ENCODE measurements at regions not wholly inside any gene's neighbourhood (a gene's known extent, or its start where the extent isn't known, plus 50 kb on each side); places are given as distances from the start of the nearest gene placed in this dataset.

- peaks cover 43% of the 10 kb centered on the region for H3K27me3 ChIP-seq (ENCODE audit: insufficient read depth, low read length)
- peak overlapping the region; percentile 19; the same call in 1 of the 2 replicates for H3K4me3 ChIP-seq (ENCODE audit: low read length)
- H3K36me3 ChIP-seq (ENCODE audit: insufficient read depth, low read depth, low read length) = no peaks in the 10 kb centered on the region
- no peaks in the 10 kb centered on the region for H3K9me3 ChIP-seq (ENCODE audit: insufficient read depth, low read depth, low read length)
- H3K4me1 ChIP-seq (ENCODE audit: insufficient read depth, low read length) = peaks cover 29% of the 10 kb centered on the region
- no peak overlapping the region for H3K27ac ChIP-seq (ENCODE audit: low read length)
- no peak overlapping the region for H3K9ac ChIP-seq (ENCODE audit: low read depth, low read length)
Observed at GRCh38 chr15:38068626-38069391, 134.4 kb downstream of the TMCO5A start.

DNA sequence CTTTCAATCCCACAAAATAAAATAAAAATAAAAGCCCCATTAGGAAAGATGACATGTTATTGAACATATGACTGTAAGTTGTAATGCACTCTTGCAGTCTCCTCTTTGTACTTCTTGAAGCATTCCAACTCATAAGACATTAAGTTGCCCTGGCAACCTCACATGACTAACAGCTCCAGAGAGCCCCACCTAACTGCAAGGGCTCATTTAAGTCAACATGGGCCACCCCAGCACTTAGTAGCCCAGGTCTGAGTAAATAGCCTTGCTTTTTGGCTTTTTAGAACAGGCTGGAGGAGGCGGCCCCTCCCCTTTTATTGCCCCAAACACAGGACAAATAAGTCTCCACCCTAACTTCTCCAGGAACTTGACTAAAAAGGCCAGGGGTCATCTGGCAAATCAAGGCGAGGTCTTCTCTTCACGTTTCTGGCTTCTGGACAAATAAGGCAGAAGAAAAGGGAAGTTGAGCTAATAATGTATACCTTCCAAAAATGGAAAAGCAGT is 135.1 kb downstream of the TMCO5A start:
- H3K36me3 ChIP-seq (ENCODE audit: insufficient read depth, low read depth, low read length) = no peaks in the 10 kb centered on the region
- H3K27ac ChIP-seq (ENCODE audit: low read length) = no peak overlapping the region
- H3K9ac ChIP-seq (ENCODE audit: low read depth, low read length) = no peak overlapping the region
- H3K4me3 ChIP-seq (ENCODE audit: low read length) = peak overlapping the region; percentile 19; the same call in 1 of the 2 replicates
- H3K27me3 ChIP-seq (ENCODE audit: insufficient read depth, low read length) = peaks cover 51% of the 10 kb centered on the region
- H3K9me3 ChIP-seq (ENCODE audit: insufficient read depth, low read depth, low read length) = no peaks in the 10 kb centered on the region
- peaks cover 34% of the 10 kb centered on the region for H3K4me1 ChIP-seq (ENCODE audit: insufficient read depth, low read length)

- Histone ChIP-seq H3K9me3 (ENCODE audit: insufficient read depth, low read depth, low read length) (no peaks in the 10 kb centered on the region), H3K4me1 (ENCODE audit: insufficient read depth, low read length) (peaks cover 34% of the 10 kb centered on the region), H3K4me3 (ENCODE audit: low read length) (no peak overlapping the region), H3K27me3 (ENCODE audit: insufficient read depth, low read length) (peaks cover 63% of the 10 kb centered on the region), H3K27ac (ENCODE audit: low read length) (no peak overlapping the region), H3K9ac (ENCODE audit: low read depth, low read length) (no peak overlapping the region), H3K36me3 (ENCODE audit: insufficient read depth, low read depth, low read length) (no peaks in the 10 kb centered on the region)
Observed at GRCh38 chr15:38070778-38071177, 136.3 kb downstream of the TMCO5A start.

- peak overlapping the region; percentile 80; the same call in 1 of the 2 replicates for H3K4me3 ChIP-seq (ENCODE audit: low read length)
- no peak overlapping the region for H3K27ac ChIP-seq (ENCODE audit: low read length)
- H3K27me3 ChIP-seq (ENCODE audit: insufficient read depth, low read length) = peaks cover 67% of the 10 kb centered on the region
- no peaks in the 10 kb centered on the region for H3K9me3 ChIP-seq (ENCODE audit: insufficient read depth, low read depth, low read length)
- H3K36me3 ChIP-seq (ENCODE audit: insufficient read depth, low read depth, low read length) = no peaks in the 10 kb centered on the region
- H3K4me1 ChIP-seq (ENCODE audit: insufficient read depth, low read length) = peaks cover 32% of the 10 kb centered on the region
- H3K9ac ChIP-seq (ENCODE audit: low read depth, low read length) = peak overlapping the region; percentile 87; the same call in 1 of the 2 replicates
Observed at GRCh38 chr15:38071211-38071972, 137.0 kb downstream of the TMCO5A start.

- Histone ChIP-seq H3K27me3 (ENCODE audit: insufficient read depth, low read length) (peaks cover 67% of the 10 kb centered on the region), H3K9ac (ENCODE audit: low read depth, low read length) (peak overlapping the region; percentile 87; the same call in 1 of the 2 replicates), H3K4me3 (ENCODE audit: low read length) (peak overlapping the region; percentile 80), H3K9me3 (ENCODE audit: insufficient read depth, low read depth, low read length) (no peaks in the 10 kb centered on the region), H3K36me3 (ENCODE audit: insufficient read depth, low read depth, low read length) (no peaks in the 10 kb centered on the region), H3K4me1 (ENCODE audit: insufficient read depth, low read length) (peaks cover 31% of the 10 kb centered on the region), H3K27ac (ENCODE audit: low read length) (no peak overlapping the region)
Observed at GRCh38 chr15:38072007-38072347, 137.5 kb downstream of the TMCO5A start.

DNA sequence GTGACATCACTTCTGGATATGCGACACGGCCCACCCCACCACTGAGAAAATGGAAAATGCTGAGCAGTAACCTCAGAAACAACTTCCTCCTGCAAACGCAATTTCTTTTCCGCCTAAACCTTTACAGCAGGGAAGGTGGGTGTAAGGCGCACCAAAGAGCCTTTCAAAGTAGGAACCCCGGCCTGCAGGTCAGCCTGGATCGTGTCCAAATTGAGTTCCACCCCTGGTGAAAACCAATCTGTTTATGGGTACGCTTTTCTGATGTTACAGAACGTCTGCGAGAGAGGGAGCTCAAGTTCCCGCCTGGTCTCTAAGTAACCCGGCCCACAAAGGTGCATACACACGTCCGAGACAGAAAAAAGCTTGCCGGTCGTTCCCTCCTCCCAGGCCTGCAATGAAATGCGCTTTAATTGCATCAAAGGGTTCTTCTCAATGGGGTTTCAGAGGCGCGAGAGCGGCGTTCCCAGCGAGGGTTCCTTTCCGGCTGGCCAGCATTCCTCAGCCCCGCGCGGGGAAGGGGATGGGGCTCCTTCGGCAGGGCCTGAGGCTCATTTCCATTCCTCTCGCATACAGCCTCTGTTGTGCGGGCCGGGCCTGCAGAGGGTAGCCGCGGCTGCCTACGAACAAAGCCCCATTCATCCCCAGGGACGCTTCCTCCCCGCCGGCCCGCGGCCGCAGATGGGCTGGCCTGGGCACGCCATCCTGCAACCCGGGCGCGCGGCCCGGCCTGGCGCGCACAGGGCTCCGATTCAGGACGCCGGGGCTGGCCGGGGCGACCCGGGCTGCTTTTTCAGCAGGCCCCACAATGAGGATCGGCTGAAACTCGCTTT is 138.1 kb downstream of the TMCO5A start:
- H3K36me3 ChIP-seq (ENCODE audit: insufficient read depth, low read depth, low read length) = no peaks in the 10 kb centered on the region
- peaks cover 32% of the 10 kb centered on the region for H3K4me1 ChIP-seq (ENCODE audit: insufficient read depth, low read length)
- H3K27ac ChIP-seq (ENCODE audit: low read length) = peak overlapping the region; percentile 59
- H3K9me3 ChIP-seq (ENCODE audit: insufficient read depth, low read depth, low read length) = no peaks in the 10 kb centered on the region
- peaks cover 67% of the 10 kb centered on the region for H3K27me3 ChIP-seq (ENCODE audit: insufficient read depth, low read length)
- peak overlapping the region; percentile 80 for H3K4me3 ChIP-seq (ENCODE audit: low read length)
- H3K9ac ChIP-seq (ENCODE audit: low read depth, low read length) = peak overlapping the region; percentile 87

DNA sequence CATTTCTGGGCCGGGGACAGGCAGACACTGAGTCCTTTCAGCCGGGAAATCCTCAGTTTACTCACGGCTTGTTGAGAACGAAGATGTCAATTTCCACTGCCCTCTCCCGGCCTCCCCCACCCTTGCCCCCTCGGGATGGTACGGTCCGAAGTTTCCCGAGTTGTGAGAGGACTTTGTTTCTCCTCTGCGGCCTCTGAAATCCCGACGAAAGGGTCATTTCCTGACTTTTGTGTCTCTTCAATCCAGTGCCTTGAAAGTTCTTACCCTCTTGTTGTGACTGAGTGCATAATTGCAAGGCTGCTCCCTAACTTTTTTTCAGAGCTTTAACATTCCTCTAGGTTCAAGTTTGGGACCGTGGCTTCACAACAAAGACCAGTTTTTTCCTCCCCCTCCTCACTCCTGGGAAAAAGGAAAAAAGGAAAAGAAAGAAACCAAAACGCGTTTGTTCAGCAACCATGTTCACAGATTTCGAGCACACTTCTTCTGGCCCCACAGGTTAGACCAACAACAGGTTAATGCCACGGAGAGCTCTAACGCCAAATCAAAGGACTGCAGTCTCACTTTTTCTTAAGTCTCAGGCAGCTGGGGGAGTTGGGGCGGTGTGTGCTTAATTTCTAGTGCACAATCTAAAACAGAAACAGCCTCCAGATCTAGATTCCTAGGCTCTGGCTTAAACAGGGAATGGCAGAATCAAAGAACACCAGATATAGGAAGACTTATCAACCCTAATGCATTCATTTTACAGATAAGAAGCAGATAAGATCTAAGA is 138.9 kb downstream of the TMCO5A start:
- H3K27me3 ChIP-seq (ENCODE audit: insufficient read depth, low read length) = peaks cover 67% of the 10 kb centered on the region

DNA sequence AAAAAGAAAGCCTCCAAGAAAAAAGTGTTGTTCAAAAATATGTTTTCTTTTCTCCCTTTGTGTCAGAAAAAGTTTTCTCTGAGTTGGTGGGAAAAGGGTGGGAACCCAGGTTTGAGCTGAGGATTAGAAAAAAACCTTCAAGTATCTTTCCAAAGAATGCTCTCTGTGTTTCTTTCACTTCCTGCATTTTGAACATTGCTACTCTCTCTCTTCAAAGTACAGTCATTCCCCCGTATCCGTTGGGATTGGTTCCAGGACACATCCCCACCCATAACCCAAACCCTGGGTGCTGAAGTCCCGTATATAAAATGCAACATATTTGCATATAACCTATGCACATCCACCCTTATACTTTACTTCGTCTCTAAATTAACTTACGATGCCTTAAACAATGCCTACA is 139.6 kb downstream of the TMCO5A start:
- Histone ChIP-seq H3K9me3 (ENCODE audit: insufficient read depth, low read depth, low read length) (no peaks in the 10 kb centered on the region), H3K9ac (ENCODE audit: low read depth, low read length) (peak overlapping the region; percentile 87; the same call in 1 of the 2 replicates), H3K27ac (ENCODE audit: low read length) (no peak overlapping the region), H3K36me3 (ENCODE audit: insufficient read depth, low read depth, low read length) (no peaks in the 10 kb centered on the region), H3K4me3 (ENCODE audit: low read length) (peak overlapping the region; percentile 80), H3K4me1 (ENCODE audit: insufficient read depth, low read length) (peaks cover 27% of the 10 kb centered on the region), H3K27me3 (ENCODE audit: insufficient read depth, low read length) (peaks cover 62% of the 10 kb centered on the region)

More for the DNA sequence above, 138.9 kb downstream of the TMCO5A start:
- Histone ChIP-seq H3K9me3 (ENCODE audit: insufficient read depth, low read depth, low read length) (no peaks in the 10 kb centered on the region), H3K9ac (ENCODE audit: low read depth, low read length) (peak overlapping the region; percentile 87), H3K4me3 (ENCODE audit: low read length) (peak overlapping the region; percentile 80), H3K36me3 (ENCODE audit: insufficient read depth, low read depth, low read length) (no peaks in the 10 kb centered on the region), H3K4me1 (ENCODE audit: insufficient read depth, low read length) (peaks cover 32% of the 10 kb centered on the region), H3K27ac (ENCODE audit: low read length) (peak overlapping the region; percentile 59)

DNA sequence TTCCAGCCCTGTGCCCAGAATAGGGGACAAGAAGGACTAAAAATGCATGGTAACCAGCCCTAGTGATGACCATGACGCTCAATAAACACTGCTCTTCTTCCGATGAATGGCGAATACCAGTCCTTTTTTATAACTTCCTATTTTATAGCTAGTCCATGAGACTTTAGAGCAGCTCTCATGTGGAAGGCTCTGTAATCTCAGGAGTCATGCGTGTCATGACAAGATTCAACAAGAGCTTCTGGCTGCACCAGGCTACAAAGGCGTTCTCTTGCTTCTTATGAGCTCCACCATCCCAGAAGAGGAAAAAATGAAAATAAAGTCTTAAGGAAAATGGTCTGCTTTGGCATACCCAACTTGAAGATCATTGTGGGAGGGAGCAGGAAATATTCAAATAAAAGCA is 141.0 kb downstream of the TMCO5A start:
- H3K27me3 ChIP-seq (ENCODE audit: insufficient read depth, low read length) = peaks cover 48% of the 10 kb centered on the region
- no peaks in the 10 kb centered on the region for H3K36me3 ChIP-seq (ENCODE audit: insufficient read depth, low read depth, low read length)
- H3K27ac ChIP-seq (ENCODE audit: low read length) = no peak overlapping the region
- H3K4me1 ChIP-seq (ENCODE audit: insufficient read depth, low read length) = peaks cover 18% of the 10 kb centered on the region; the same call in 1 of the 2 replicates
- no peak overlapping the region for H3K4me3 ChIP-seq (ENCODE audit: low read length)
- no peak overlapping the region for H3K9ac ChIP-seq (ENCODE audit: low read depth, low read length)
- no peaks in the 10 kb centered on the region for H3K9me3 ChIP-seq (ENCODE audit: insufficient read depth, low read depth, low read length)

- H3K4me1 ChIP-seq (ENCODE audit: insufficient read depth, low read length) = peaks cover 17% of the 10 kb centered on the region; the same call in 1 of the 2 replicates
- no peak overlapping the region for H3K27ac ChIP-seq (ENCODE audit: low read length)
- no peaks in the 10 kb centered on the region for H3K36me3 ChIP-seq (ENCODE audit: insufficient read depth, low read depth, low read length)
- no peaks in the 10 kb centered on the region for H3K9me3 ChIP-seq (ENCODE audit: insufficient read depth, low read depth, low read length)
- no peak overlapping the region for H3K4me3 ChIP-seq (ENCODE audit: low read length)
- H3K27me3 ChIP-seq (ENCODE audit: insufficient read depth, low read length) = peaks cover 34% of the 10 kb centered on the region
- H3K9ac ChIP-seq (ENCODE audit: low read depth, low read length) = no peak overlapping the region
Observed at GRCh38 chr15:38076786-38077185, 142.3 kb downstream of the TMCO5A start.
